Gastroesophageal sphincter (tissue), 3 donors: ENCODE measurements at regions not wholly inside any gene's neighbourhood (a gene's known extent, or its start where the extent isn't known, plus 50 kb on each side); places are given as distances from the start of the nearest gene placed in this dataset.

ENCODE experiments used
- POLR2A ChIP-seq, 2 donors: fragments of 450-650 bp; IDR thresholded peaks; one replicate each; pipeline ENCODE4 v1.6.1; 2017; ENCODE audit warnings: antibody characterized with exemption in 2 of 2, mild to moderate bottlenecking in 2 of 2, moderate library complexity in 1 of 2
- TF ChIP-seq, protein P1 (sequence below), 4 experiments: fragments of 200-600 bp in 2 of 4; fragments of 450-650 bp in 2 of 4; sonication (generic) in 1 of 4; IDR thresholded peaks; one replicate each; pipeline ENCODE4 v1.5.1; 2017 to 2019; ENCODE audit warnings: antibody characterized with exemption in 4 of 4, mild to moderate bottlenecking in 2 of 4, moderate library complexity in 2 of 4

DNA sequence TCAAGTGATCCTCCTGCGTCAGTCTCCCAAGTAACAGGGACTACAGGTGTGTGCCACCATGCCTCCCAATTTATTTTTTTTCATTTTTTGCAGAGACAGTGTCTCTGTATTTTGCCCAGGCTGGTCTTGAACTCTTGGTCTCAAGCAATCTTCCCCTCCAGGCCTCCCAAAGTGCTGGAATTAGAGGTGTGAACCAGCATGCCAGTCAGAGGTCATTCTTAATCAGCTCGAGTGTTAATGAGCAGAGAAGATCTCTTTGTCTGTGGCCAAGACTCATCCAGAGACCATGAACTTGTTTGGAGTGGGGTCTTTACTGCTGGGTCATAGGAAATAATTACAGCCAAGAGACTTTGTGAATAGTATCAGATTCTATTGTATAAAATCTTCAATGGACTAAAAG, 99.2 kb upstream of the AP1S2 start:
- TF ChIP-seq, protein P1, sequence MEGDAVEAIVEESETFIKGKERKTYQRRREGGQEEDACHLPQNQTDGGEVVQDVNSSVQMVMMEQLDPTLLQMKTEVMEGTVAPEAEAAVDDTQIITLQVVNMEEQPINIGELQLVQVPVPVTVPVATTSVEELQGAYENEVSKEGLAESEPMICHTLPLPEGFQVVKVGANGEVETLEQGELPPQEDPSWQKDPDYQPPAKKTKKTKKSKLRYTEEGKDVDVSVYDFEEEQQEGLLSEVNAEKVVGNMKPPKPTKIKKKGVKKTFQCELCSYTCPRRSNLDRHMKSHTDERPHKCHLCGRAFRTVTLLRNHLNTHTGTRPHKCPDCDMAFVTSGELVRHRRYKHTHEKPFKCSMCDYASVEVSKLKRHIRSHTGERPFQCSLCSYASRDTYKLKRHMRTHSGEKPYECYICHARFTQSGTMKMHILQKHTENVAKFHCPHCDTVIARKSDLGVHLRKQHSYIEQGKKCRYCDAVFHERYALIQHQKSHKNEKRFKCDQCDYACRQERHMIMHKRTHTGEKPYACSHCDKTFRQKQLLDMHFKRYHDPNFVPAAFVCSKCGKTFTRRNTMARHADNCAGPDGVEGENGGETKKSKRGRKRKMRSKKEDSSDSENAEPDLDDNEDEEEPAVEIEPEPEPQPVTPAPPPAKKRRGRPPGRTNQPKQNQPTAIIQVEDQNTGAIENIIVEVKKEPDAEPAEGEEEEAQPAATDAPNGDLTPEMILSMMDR (IDR thresholded peaks at IDR 0.05): no peak
- no peak for TF ChIP-seq POLR2A (IDR thresholded peaks at IDR 0.05)
